ENCODE measurements at regions not wholly inside any gene's neighbourhood (a gene's known extent, or its start where the extent isn't known, plus 50 kb on each side); places are given as distances from the start of the nearest gene placed in this dataset.
"Not testable (repeated sequence)": the region's sequence is repeated elsewhere in the genome, so short reads cannot be mapped to it uniquely, and the experiment has no call there.

DNA sequence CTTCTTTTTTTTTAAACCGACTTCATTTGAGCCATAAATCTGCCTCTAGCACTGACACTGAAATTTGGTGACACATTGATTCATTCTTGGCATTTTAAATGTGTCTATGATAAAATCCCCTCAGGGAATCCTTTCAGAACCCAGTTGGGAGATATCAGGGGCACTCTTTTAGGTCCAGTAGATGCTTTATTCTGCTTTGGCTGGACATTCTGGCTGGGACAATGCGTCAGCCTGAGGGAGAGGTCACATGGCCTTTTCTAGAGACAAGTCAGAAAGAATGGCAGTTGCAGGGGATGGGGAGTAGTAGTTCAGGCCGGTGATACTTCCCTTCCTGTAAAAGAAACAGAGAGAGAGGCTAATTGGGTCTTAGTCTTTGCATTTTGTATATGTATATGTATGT is 63.1 kb downstream of the TRIM43 start:
- H3K27ac ChIP-seq; H3K27me3 ChIP-seq; H3K36me3 ChIP-seq; DNase-seq; H3K9me3 ChIP-seq; H3K4me3 ChIP-seq; H3K4me1 ChIP-seq; intact Hi-C loops (cut with DNase I; ENCODE audit: low total_unique reads): not testable (repeated sequence)
- WGBS, 5 donors, result no CpG with 5 or more reads among the region's 3 CpGs

- 71 to 92% (median 90%) methylated on average over 1 of the region's 1 CpG for WGBS, 5 donors
- not testable (repeated sequence) for H3K9me3 ChIP-seq, H3K36me3 ChIP-seq
Measured at GRCh38 chr2:95656553-95656952, 64.8 kb downstream of the TRIM43 start.

DNA sequence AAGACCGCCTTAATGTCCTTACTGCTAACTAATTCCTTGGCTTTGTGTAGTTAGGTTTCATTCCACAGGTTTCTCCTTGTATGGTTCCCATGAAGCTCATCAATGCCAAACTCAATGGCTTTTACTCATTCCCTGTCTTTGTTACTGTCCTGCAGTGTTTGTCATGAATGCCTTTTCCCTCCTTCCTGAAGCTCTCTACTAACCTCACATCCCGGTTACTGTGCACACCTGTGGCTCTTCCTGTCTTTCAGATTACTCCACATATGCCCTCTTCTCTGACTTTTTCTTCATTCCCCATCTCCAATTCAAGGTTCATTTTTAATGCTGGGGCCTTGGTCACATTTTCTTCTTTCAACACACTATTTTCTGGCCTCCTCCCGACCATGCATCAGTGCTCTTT is 66.1 kb downstream of the TRIM43 start:
- H3K27ac ChIP-seq; H3K9me3 ChIP-seq; H3K4me3 ChIP-seq; DNase-seq; H3K36me3 ChIP-seq; H3K4me1 ChIP-seq; intact Hi-C loops (cut with DNase I; ENCODE audit: low total_unique reads); H3K27me3 ChIP-seq: not testable (repeated sequence)
- 90 to 98% (median 96%) methylated on average over 3 of the region's 3 CpGs for WGBS, 5 donors

More at GRCh38 chr2:95656553-95656952, 64.8 kb downstream of the TRIM43 start:
- H3K27me3 ChIP-seq; H3K27ac ChIP-seq; DNase-seq; H3K4me3 ChIP-seq; intact Hi-C loops (cut with DNase I; ENCODE audit: low total_unique reads); H3K4me1 ChIP-seq: not testable (repeated sequence)

DNA sequence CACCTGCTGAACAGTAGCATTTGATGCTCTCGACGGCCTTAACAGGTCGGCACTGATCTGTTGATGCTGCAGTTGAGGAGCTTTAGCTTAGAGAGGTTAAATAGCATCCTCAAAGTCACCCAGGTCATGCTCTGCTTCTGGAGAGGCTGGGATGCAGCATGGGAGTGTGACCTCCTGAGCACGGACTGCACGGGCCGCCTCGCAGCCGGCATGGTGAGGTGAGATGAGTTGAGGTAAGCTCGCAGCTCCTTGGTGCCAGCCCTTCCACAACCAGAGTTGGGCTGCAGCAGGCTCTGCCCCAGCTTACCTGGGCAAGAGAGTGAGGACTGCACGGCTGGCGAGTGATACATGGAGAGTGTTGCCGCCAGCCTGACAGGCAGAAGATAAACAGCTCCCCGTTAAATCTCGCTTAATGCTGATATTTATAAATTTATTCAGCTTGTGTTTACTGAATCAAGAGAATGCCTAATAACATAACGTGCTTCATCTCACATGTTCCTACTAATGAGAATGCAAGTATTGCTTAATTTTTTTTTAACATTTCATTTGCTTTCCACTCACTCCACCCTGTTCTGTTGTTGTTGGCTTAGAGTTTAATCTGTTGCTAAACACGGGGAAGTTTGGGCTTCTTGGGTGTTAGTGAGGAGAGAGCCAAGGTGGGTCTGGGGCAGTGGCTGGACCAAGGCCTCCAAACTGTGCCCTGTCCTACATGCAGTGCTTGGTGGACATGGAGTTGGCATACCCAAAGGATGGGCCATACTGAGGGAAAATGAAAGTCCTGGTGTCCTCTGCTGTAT is 69.2 kb downstream of the TRIM43 start:
- H3K4me1 ChIP-seq; intact Hi-C loops (cut with DNase I; ENCODE audit: low total_unique reads); H3K9me3 ChIP-seq; H3K27ac ChIP-seq; DNase-seq; H3K4me3 ChIP-seq; H3K36me3 ChIP-seq: not testable (repeated sequence)
- 77 to 83% (median 82%) methylated on average over 15 to 16 of the region's 16 CpGs for WGBS, 5 donors
- H3K27me3 ChIP-seq, result peaks cover 0 to 17% (median 0%) of the 10 kb centered on the region in 3 donors

DNA sequence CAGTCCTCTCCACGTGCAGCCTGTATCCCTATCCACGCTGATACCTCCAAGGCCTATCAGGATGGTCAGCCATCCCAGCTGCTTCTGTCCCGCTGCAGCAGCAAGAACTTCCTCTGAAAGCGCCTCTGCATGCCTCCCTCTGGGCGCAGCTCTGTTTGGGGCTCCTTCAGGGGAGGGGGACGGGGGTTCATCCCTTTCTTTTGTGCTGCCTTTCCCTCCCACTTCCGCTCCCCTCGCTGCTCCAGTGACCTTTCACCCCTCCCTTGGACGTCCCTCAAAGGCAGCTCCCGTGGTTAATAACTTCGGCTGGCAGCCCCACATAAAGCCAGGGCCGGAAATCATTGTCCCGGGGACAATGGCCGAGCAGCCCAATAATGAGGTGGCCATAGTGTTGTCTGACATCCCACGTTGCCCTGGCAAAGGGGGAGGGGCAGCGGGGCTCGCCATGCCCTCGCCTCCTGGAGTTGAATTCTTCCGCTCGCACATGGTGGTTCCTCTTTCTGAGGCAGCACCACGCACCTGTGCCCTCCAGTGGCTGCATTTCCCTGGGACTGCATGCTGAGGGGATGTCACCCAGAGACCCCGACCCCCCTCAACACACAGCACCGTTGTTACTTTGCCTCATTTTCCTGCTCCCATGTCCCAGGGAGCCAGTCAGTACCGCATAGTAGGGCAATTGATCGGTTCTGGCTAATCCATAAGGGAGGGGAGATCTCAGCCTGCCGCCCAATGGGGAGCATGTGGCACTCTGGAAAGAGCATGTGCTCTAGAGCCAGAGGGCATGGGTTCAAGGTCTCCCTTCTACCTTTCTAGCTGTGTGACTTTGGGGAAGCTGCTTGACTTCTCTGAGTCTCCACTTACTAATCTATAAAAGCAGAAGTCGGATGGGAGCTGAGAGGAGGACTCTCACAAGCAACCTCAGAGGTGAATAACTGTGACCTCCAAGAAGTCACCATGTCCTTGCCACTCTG is 72.0 kb downstream of the TRIM43 start:
- H3K9me3 ChIP-seq; H3K27ac ChIP-seq; H3K4me1 ChIP-seq; DNase-seq; intact Hi-C loops (cut with DNase I; ENCODE audit: low total_unique reads); H3K36me3 ChIP-seq; H3K4me3 ChIP-seq: not testable (repeated sequence)
- WGBS, 5 donors, result 49 to 65% (median 62%) methylated on average over 25 to 27 of the region's 27 CpGs
- H3K27me3 ChIP-seq, result peaks cover 0 to 17% (median 0%) of the 10 kb centered on the region in 3 donors

GRCh38 chr2:95666636-95667035 is 74.8 kb downstream of the TRIM43 start:
- H3K36me3 ChIP-seq; intact Hi-C loops (cut with DNase I; ENCODE audit: low total_unique reads); DNase-seq; H3K9me3 ChIP-seq; H3K4me3 ChIP-seq; H3K4me1 ChIP-seq: not testable (repeated sequence)
- H3K27ac ChIP-seq, result peak overlapping the region in 1 of 5 donors; percentile 2
- peaks cover 0 to 17% (median 0%) of the 10 kb centered on the region in 3 donors for H3K27me3 ChIP-seq
- 60 to 84% (median 72%) methylated on average over 2 of the region's 2 CpGs for WGBS, 5 donors

DNA sequence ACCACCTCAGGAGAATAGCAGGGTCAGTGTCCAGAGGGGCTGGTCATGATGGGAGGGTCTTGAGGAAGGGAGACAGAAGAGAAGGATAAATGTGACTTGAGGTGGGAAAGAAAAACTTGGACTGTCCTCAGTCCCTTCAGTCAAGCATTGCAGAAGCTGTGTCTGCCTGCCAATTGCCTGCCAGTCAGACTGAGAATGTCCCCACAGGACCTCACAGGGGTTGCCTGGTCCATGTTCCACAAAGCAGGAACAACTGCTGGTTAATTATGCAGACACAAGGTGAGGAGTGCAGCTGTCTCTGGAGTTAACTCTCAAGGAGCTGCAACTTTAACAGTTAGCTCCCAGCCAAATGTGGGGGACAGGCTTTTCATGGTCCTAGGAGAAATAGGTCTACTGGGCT is 75.7 kb downstream of the TRIM43 start:
- H3K4me3 ChIP-seq, result no peak overlapping the region
- no peaks in the 10 kb centered on the region for H3K9me3 ChIP-seq
- TF ChIP-seq EP300 (IDR thresholded peaks at IDR 0.05) (no peak), POLR2AphosphoS5 (IDR thresholded peaks at IDR 0.05) (no peak), POLR2A (IDR thresholded peaks at IDR 0.05) (no peak)
- TF ChIP-seq, protein P1, sequence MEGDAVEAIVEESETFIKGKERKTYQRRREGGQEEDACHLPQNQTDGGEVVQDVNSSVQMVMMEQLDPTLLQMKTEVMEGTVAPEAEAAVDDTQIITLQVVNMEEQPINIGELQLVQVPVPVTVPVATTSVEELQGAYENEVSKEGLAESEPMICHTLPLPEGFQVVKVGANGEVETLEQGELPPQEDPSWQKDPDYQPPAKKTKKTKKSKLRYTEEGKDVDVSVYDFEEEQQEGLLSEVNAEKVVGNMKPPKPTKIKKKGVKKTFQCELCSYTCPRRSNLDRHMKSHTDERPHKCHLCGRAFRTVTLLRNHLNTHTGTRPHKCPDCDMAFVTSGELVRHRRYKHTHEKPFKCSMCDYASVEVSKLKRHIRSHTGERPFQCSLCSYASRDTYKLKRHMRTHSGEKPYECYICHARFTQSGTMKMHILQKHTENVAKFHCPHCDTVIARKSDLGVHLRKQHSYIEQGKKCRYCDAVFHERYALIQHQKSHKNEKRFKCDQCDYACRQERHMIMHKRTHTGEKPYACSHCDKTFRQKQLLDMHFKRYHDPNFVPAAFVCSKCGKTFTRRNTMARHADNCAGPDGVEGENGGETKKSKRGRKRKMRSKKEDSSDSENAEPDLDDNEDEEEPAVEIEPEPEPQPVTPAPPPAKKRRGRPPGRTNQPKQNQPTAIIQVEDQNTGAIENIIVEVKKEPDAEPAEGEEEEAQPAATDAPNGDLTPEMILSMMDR (IDR thresholded peaks at IDR 0.05), result no peak
- no peaks in the 10 kb centered on the region for H3K4me1 ChIP-seq
- H3K36me3 ChIP-seq, result no peaks in the 10 kb centered on the region
- H3K27ac ChIP-seq, result no peak overlapping the region
- no peak for DNase-seq
- peaks cover 0 to 17% (median 0%) of the 10 kb centered on the region in 3 donors for H3K27me3 ChIP-seq
- intact Hi-C loops (cut with DNase I; ENCODE audit: low total_unique reads), result no loop called here

DNA sequence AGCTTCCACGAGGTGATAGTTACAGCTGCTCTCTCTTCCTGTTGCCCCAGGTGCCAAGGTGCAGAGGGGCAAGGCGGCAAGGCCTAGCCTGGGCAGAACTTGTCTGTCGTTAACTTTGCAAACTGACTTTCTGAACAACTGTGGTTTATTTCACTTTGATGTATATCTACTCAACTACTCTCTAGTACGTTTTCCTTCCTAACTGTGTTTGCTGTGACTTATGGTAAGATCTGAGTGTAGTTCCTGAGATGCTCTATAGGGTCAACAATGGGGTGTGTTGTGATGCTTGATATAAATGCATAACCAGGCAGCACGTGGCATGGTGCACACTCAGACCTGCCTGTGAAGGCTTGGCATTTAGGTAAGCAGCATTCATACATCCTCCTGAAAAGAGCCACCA is 77.1 kb downstream of the TRIM43 start:
- H3K36me3 ChIP-seq; H3K4me3 ChIP-seq; H3K27me3 ChIP-seq; H3K27ac ChIP-seq; H3K4me1 ChIP-seq; intact Hi-C loops (cut with DNase I; ENCODE audit: low total_unique reads); DNase-seq; H3K9me3 ChIP-seq: not testable (repeated sequence)
- WGBS, 5 donors, result 59 to 68% (median 68%) methylated on average over 5 of the region's 5 CpGs
